ENCODE measurements at regions not wholly inside any gene's neighbourhood (a gene's known extent, or its start where the extent isn't known, plus 50 kb on each side); places are given as distances from the start of the nearest gene placed in this dataset.

DNA sequence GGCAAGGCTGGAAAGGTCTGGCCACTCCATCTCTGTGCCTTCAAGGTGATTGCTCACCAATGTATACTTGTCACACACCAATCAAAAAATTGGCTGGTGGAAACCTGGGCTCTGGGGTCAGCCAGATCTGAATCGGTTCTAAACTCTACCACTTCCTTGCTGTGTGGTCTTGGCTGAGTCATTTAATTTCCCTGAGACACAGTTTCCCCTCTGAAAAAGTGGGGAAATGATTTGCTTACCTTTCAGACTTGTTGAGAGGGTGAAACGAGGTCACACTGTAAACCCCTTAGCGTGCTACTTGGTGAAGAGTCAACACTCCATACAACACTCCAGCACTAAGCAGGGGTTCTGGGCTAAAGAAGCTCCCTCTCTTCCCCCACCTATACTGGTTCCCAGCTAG, 252.3 kb upstream of the ZIC3 start:
- Histone ChIP-seq H3K4me3 (ENCODE audit: low read length) (no peak overlapping the region), H3K27me3 (ENCODE audit: insufficient read depth, low read length) (no peaks in the 10 kb centered on the region), H3K4me1 (ENCODE audit: insufficient read depth, low read length) (no peaks in the 10 kb centered on the region), H3K9me3 (ENCODE audit: low read depth, low read length) (no peaks in the 10 kb centered on the region)

GRCh38 chrX:137305404-137305803, 260.5 kb upstream of the ZIC3 start:
- H3K9me3 ChIP-seq (ENCODE audit: low read depth, low read length): no peaks in the 10 kb centered on the region
- H3K4me3 ChIP-seq (ENCODE audit: low read length): no peak overlapping the region
- no peaks in the 10 kb centered on the region for H3K4me1 ChIP-seq (ENCODE audit: insufficient read depth, low read length)
- H3K27me3 ChIP-seq (ENCODE audit: insufficient read depth, low read length): no peaks in the 10 kb centered on the region

DNA sequence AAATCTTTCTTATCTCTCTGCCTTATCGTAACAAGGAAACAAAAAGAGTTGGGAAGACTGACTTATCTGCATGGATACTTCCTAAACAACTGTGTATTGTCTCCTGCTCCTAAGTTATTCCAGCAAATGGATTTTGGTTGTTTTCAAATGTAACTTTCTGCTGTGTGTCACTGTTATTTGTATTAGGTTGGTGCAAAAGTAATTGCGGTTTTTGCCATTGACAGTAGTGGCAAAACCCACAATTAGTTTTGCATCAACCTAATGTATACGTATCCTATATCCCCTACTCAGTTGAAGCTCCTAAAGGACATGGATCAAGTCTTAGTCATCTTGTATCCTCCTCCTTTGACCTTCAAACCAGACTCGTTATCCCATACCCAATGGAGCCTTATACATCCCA, 263.4 kb upstream of the GPR101 start:
- Histone ChIP-seq H3K4me1 (ENCODE audit: insufficient read depth, low read length) (no peaks in the 10 kb centered on the region), H3K9me3 (ENCODE audit: low read depth, low read length) (no peaks in the 10 kb centered on the region), H3K4me3 (ENCODE audit: low read length) (no peak overlapping the region), H3K27me3 (ENCODE audit: insufficient read depth, low read length) (no peaks in the 10 kb centered on the region)

GRCh38 chrX:137290011-137290410, 256.2 kb upstream of the GPR101 start:
- Histone ChIP-seq H3K4me1 (ENCODE audit: insufficient read depth, low read length) (no peaks in the 10 kb centered on the region), H3K4me3 (ENCODE audit: low read length) (no peak overlapping the region), H3K27me3 (ENCODE audit: insufficient read depth, low read length) (no peaks in the 10 kb centered on the region), H3K9me3 (ENCODE audit: low read depth, low read length) (no peaks in the 10 kb centered on the region)

DNA sequence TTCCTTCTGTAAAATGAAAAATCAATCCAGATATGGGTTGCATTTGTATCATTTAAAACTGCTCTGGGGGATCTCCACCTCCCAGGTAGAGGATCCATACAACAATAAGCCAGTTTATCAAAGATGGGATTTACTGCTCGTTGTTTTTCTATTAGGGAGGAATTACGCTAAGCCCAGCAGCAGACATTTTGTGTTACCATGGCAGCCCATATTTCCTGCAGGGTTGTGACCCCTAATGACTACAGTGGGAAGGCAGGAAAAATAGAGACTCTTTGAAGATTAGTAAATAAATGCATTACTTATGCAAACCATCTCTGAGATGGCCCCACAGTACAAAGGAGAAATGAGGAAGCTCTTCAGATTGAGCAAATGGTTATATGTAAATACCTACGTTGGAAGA, 253.4 kb upstream of the GPR101 start:
- Histone ChIP-seq H3K4me3 (ENCODE audit: low read length) (no peak overlapping the region), H3K9me3 (ENCODE audit: low read depth, low read length) (no peaks in the 10 kb centered on the region), H3K27me3 (ENCODE audit: insufficient read depth, low read length) (no peaks in the 10 kb centered on the region), H3K4me1 (ENCODE audit: insufficient read depth, low read length) (no peaks in the 10 kb centered on the region)

DNA sequence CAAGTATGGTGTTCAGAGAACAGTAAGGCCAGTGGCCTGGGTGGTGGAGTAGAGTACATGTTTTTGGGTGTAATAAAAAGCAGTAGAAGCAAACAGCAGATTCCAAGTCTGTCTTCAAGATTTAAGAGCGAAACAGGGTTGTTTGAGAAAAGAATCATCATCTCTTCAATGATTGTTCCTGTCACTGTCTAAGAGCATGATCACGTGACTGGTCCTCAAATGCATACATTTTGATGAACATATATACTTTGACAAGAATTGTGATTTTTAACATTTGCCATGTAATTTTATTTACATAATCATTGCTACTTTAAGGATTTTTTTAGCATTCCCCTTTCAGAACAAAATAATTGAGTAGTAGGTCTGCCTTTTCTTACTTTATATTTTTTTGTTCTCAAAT, 252.6 kb upstream of the GPR101 start:
- no peaks in the 10 kb centered on the region for H3K27me3 ChIP-seq (ENCODE audit: insufficient read depth, low read length)
- no peak overlapping the region for H3K4me3 ChIP-seq (ENCODE audit: low read length)
- H3K9me3 ChIP-seq (ENCODE audit: low read depth, low read length): no peaks in the 10 kb centered on the region
- H3K4me1 ChIP-seq (ENCODE audit: insufficient read depth, low read length): no peaks in the 10 kb centered on the region

DNA sequence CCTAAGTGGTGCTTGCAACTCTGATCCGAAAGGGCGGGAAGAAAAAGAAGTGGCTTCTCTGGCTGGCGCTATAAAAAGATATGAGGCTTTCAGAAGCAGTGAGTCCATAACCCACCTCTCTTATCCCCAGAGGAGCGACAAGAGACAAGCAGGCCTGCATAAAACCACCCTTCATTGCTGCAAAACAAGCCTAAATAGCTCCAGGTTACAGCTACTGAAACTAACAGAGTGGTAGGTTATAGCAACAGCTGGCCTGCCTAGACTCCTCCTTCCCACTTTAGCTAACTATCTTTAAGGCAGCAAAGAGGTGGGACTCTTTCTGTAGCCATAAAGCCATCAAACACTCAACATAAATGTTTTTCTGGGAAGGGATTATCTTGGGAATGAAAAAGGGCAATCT, 245.0 kb upstream of the GPR101 start:
- Histone ChIP-seq H3K27me3 (ENCODE audit: insufficient read depth, low read length) (no peaks in the 10 kb centered on the region), H3K4me1 (ENCODE audit: insufficient read depth, low read length) (no peaks in the 10 kb centered on the region), H3K9me3 (ENCODE audit: low read depth, low read length) (no peaks in the 10 kb centered on the region), H3K4me3 (ENCODE audit: low read length) (no peak overlapping the region)

DNA sequence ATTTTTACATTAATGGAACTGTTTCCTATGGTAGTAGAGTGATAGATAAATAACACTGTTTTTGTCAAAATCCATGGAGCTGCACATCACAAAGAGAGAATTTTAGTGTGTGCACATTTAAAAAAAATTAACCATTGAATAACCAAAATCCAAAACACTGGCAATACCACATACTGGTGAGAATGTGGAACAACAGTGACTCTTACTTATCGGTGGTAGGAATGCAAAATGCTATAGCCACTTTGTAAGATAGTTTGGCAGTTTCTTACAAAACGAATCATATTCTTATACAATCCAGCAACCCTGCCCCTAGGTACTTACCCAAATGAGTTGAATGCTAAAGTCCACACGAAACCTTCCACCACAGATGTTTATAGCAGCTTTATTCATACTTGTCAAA, 229.6 kb upstream of the GPR101 start:
- Histone ChIP-seq H3K27me3 (ENCODE audit: insufficient read depth, low read length) (no peaks in the 10 kb centered on the region), H3K4me3 (ENCODE audit: low read length) (no peak overlapping the region), H3K9me3 (ENCODE audit: low read depth, low read length) (no peaks in the 10 kb centered on the region), H3K4me1 (ENCODE audit: insufficient read depth, low read length) (no peaks in the 10 kb centered on the region)

- no peaks in the 10 kb centered on the region for H3K9me3 ChIP-seq (ENCODE audit: low read depth, low read length)
- H3K4me3 ChIP-seq (ENCODE audit: low read length): no peak overlapping the region
- no peaks in the 10 kb centered on the region for H3K27me3 ChIP-seq (ENCODE audit: insufficient read depth, low read length)
- no peaks in the 10 kb centered on the region for H3K4me1 ChIP-seq (ENCODE audit: insufficient read depth, low read length)
These were observed 211.4 kb upstream of the GPR101 start for GRCh38 chrX:137245183-137245582.

GRCh38 chrX:137236837-137237236, 203.0 kb upstream of the GPR101 start:
- H3K4me3 ChIP-seq (ENCODE audit: low read length): no peak overlapping the region
- H3K4me1 ChIP-seq (ENCODE audit: insufficient read depth, low read length): no peaks in the 10 kb centered on the region
- no peaks in the 10 kb centered on the region for H3K9me3 ChIP-seq (ENCODE audit: low read depth, low read length)
- no peaks in the 10 kb centered on the region for H3K27me3 ChIP-seq (ENCODE audit: insufficient read depth, low read length)

DNA sequence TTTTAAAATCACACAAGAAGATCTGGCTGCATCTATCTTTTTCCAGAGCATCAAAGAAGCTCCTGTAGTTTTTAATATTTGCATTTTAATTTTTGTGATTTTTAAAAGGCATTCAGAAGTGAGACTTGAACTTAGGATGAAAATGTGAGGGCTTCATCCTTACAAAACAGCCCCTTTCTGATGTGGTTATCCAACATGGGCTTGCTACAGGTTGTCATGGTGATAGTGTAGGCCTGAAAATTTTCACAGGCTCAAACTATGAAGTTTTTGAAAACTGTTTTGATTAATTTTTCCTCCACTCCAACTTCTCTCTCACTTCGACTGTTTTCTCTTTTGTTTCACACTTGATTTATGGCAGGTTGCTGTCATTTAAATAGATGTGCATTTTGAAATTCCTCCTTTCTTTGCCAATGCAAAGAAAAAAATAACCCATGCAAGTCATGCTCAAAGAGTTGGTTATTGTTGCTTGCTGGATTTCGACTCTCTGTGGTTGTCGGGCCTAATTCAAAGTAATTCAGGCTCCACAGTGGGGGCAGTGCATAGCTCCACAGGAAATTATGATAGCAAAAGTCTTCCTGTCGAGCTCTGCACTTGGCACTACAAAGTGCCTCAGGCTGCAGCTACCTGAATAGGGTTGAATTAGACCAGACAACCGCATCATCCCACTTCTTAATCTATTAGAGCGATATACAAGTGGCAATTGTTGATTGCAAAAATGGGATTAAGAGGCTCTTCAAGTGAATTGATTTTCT, 201.0 kb upstream of the GPR101 start:
- H3K4me3 ChIP-seq (ENCODE audit: low read length): no peak overlapping the region
- H3K9me3 ChIP-seq (ENCODE audit: low read depth, low read length): no peaks in the 10 kb centered on the region
- H3K4me1 ChIP-seq (ENCODE audit: insufficient read depth, low read length): no peaks in the 10 kb centered on the region
- no peaks in the 10 kb centered on the region for H3K27me3 ChIP-seq (ENCODE audit: insufficient read depth, low read length)

DNA sequence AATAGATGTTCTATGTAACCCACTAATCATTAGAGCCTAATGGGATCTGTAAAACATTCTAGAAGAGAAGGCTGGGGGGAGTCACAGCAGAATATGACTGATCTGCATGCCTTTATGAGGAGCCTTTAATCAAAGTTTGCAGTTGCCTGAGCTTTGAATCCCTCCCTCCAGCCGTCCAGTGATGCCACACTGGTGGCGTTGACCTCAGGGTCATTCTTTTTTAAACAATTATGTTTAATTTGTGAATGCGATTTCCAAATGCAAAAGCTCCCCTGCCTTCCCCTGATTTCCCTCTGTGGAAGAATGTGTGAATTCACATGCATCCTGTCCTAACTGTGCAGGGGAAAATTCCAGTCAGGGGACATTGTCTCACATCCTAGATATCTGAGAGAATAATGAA, 199.7 kb upstream of the GPR101 start:
- Histone ChIP-seq H3K4me1 (ENCODE audit: insufficient read depth, low read length) (no peaks in the 10 kb centered on the region), H3K4me3 (ENCODE audit: low read length) (no peak overlapping the region), H3K9me3 (ENCODE audit: low read depth, low read length) (no peaks in the 10 kb centered on the region), H3K27me3 (ENCODE audit: insufficient read depth, low read length) (no peaks in the 10 kb centered on the region)

DNA sequence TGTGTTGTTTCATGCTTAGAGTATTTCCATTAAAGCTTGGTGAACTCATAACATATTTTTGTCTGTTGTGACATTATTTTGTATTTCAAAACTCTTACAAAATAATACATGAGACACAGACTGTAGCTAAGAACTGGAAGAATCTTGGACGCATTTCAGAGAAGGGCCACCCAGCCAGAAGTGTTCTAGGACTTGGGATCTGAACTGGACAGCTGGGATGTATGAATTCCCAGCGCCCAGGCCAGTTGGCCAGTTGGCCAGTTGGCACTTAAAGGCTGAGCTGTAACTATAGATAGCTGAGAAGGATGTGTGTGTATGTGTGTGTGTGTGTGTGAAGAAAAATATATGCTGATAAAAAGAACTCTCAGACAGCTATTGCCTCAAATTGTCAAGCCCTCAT, 193.4 kb upstream of the GPR101 start:
- H3K4me3 ChIP-seq (ENCODE audit: low read length): no peak overlapping the region

GRCh38 chrX:137215467-137215866, 181.7 kb upstream of the GPR101 start:
- no peaks in the 10 kb centered on the region for H3K9me3 ChIP-seq (ENCODE audit: low read depth, low read length)

More for the DNA sequence above, 193.4 kb upstream of the GPR101 start:
- Histone ChIP-seq H3K9me3 (ENCODE audit: low read depth, low read length) (no peaks in the 10 kb centered on the region), H3K4me1 (ENCODE audit: insufficient read depth, low read length) (no peaks in the 10 kb centered on the region), H3K27me3 (ENCODE audit: insufficient read depth, low read length) (no peaks in the 10 kb centered on the region)

DNA sequence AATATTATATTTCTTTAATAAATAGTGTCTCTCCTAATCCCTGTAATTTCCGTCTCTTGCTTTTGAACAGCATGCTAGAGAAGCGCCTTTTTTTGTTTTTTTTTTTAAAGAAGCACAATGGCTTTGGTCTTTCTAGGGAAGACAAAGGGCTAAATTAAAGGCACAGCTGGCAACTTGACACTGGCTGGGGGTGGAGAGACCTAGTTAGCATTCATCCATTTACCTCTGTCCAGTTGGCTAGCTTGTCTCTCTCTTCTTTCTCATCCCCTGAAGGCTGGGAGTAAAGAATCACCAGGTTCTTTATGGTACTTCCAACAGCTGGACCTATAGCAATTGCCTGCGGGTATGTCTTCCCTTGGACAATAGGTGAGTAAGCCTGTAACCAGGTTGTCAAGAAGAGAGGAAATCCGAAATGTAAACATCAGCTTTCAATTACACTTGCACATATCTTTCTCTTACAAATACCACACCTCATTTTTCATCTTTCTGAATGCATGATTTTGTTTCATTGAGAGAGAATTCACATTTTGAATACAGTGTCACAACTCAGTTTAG, 178.4 kb upstream of the GPR101 start:
- Histone ChIP-seq H3K9me3 (ENCODE audit: low read depth, low read length) (no peaks in the 10 kb centered on the region), H3K4me1 (ENCODE audit: insufficient read depth, low read length) (no peaks in the 10 kb centered on the region), H3K4me3 (ENCODE audit: low read length) (no peak overlapping the region), H3K27me3 (ENCODE audit: insufficient read depth, low read length) (no peaks in the 10 kb centered on the region)

More at GRCh38 chrX:137215467-137215866, 181.7 kb upstream of the GPR101 start:
- H3K4me3 ChIP-seq (ENCODE audit: low read length): no peak overlapping the region
- no peaks in the 10 kb centered on the region for H3K27me3 ChIP-seq (ENCODE audit: insufficient read depth, low read length)
- no peaks in the 10 kb centered on the region for H3K4me1 ChIP-seq (ENCODE audit: insufficient read depth, low read length)

DNA sequence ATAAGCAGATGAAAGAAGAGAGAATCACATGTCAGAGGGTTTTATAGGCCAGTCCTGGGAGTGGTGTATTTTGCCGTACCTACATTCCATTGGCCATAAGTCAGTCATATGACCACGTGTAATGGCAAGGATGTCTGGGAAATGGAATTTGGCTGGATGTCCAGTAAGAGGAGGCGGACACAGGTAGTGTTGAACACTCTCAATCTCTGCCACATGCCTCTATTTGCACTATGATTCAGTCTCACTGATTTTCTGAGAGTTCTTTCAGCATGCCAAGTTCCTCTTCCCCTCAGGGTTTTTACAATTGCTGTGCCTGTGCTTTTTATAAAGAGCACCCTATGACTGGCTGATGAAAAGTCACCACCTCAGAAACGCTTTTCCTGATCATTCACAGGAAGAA, 164.2 kb upstream of the GPR101 start:
- no peaks in the 10 kb centered on the region for H3K27me3 ChIP-seq (ENCODE audit: insufficient read depth, low read length)
- no peaks in the 10 kb centered on the region for H3K9me3 ChIP-seq (ENCODE audit: low read depth, low read length)
- H3K4me3 ChIP-seq (ENCODE audit: low read length): no peak overlapping the region
- no peaks in the 10 kb centered on the region for H3K4me1 ChIP-seq (ENCODE audit: insufficient read depth, low read length)

Measured in mononuclear cell (primary cell).